SK-N-SH (cell line): ENCODE measurements at regions not wholly inside any gene's neighbourhood (a gene's known extent, or its start where the extent isn't known, plus 50 kb on each side); places are given as distances from the start of the nearest gene placed in this dataset.

Source experiments
- CTCF ChIA-PET: fragments of 300-600, 350-600 bp; formaldehyde crosslinking; extraction: SDS; loops from one replicate; lab custom pipeline; 2021; lab: Yijun Ruan, JAX
- POLR2A ChIA-PET: fragments of 350-600 bp; sonication (Branson Sonifier 250); formaldehyde crosslinking; extraction: SDS; loops from one replicate; lab custom pipeline; 2020; ENCODE audit warnings: antibody characterized with exemption, inconsistent platforms; lab: Yijun Ruan, JAX
- DNase-seq: peaks from one replicate; pipeline ENCODE4 v3.0.0; 2012
- H2AFZ ChIP-seq: fragments of 200-600 bp; sonication (generic); 2 replicates; pipeline ENCODE4 v1.8.1; 2016; ENCODE audit warnings: antibody characterized with exemption, mild to moderate bottlenecking, low read depth
- H3F3A ChIP-seq: fragments of 200-600 bp; sonication (generic); replicated peaks from 2 replicates; pipeline ENCODE3; 2016; ENCODE audit warnings: antibody characterized with exemption, mild to moderate bottlenecking; ENCODE audit not compliant: insufficient read depth
- H3K27ac ChIP-seq, 2 experiments: fragments of 200-500 bp in 1 of 2; fragments of 200-600 bp in 1 of 2; sonication (Bioruptor generic) in 1 of 2; sonication (generic), shearing (Covaris generic) in 1 of 2; 2 replicates each; pipeline versions ENCODE4 v1.5.1 to v1.6.1; 2014 to 2016; ENCODE audit warnings: low read depth in 2 of 2, inconsistent platforms in 1 of 2, low read length in 1 of 2, mild to moderate bottlenecking in 1 of 2, mixed read lengths in 1 of 2
- H3K27me3 ChIP-seq: fragments of 200-600 bp; sonication (generic), shearing (Covaris generic); 2 replicates; pipeline ENCODE4 v1.6.1; 2016; ENCODE audit warnings: mixed run types; ENCODE audit not compliant: insufficient read depth
- H3K36me3 ChIP-seq, 2 experiments: fragments of 200-500 bp in 1 of 2; fragments of 200-600 bp in 1 of 2; sonication (Bioruptor generic) in 1 of 2; sonication (generic) in 1 of 2; replicated peaks in 1 of 2; 2 replicates each; pipeline versions ENCODE3 to v1.5.1; 2014 to 2016; ENCODE audit warnings: low read length in 1 of 2, mild to moderate bottlenecking in 1 of 2; ENCODE audit not compliant: insufficient read depth in 2 of 2, control insufficient read depth in 1 of 2
- H3K4me1 ChIP-seq, 2 experiments: fragments of 200-500 bp in 1 of 2; fragments of 200-600 bp in 1 of 2; sonication (Bioruptor generic) in 1 of 2; sonication (generic), shearing (Covaris generic) in 1 of 2; 2 replicates each; pipeline versions ENCODE4 v1.5.1 to v1.6.1; 2014 to 2016; ENCODE audit warnings: low read depth in 1 of 2, low read length in 1 of 2, mixed run types in 1 of 2; ENCODE audit not compliant: insufficient read depth in 2 of 2, control insufficient read depth in 1 of 2
- H3K4me2 ChIP-seq: fragments of 200-600 bp; sonication (generic), shearing (Covaris generic); 2 replicates; pipeline ENCODE4 v1.6.1; 2017; ENCODE audit warnings: mixed run types
- H3K4me3 ChIP-seq, 2 experiments: fragments of 200-500 bp in 1 of 2; fragments of 200-600 bp in 1 of 2; sonication (Bioruptor generic) in 1 of 2; sonication (generic), shearing (Covaris generic) in 1 of 2; 2 replicates each; pipeline versions ENCODE4 v1.5.1 to v1.8.1; 2014 to 2016; ENCODE audit warnings: low read depth in 2 of 2, inconsistent platforms in 1 of 2, low read length in 1 of 2, mild to moderate bottlenecking in 1 of 2, mixed read lengths in 1 of 2, moderate library complexity in 1 of 2
- H3K79me2 ChIP-seq: fragments of 200-600 bp; sonication (generic); 2 replicates; pipeline ENCODE4 v1.8.1; 2017; ENCODE audit warnings: mild to moderate bottlenecking; ENCODE audit not compliant: insufficient read depth
- H3K9ac ChIP-seq: fragments of 200-600 bp; sonication (generic); 2 replicates; pipeline ENCODE4 v1.6.1; 2017; ENCODE audit warnings: mixed run types
- H3K9me2 ChIP-seq: fragments of 200-600 bp; sonication (generic); 2 replicates; pipeline ENCODE4 v1.6.1; 2017; ENCODE audit warnings: mixed run types
- H3K9me3 ChIP-seq: fragments of 200-600 bp; sonication (generic); 2 replicates; pipeline ENCODE4 v1.6.1; 2017; ENCODE audit warnings: mixed run types, mild to moderate bottlenecking, moderate library complexity
- H4K20me1 ChIP-seq: fragments of 200-600 bp; sonication (generic); 2 replicates; pipeline ENCODE4 v1.6.1; 2017; ENCODE audit warnings: mild to moderate bottlenecking, mixed run types; ENCODE audit not compliant: insufficient read depth
- CHD2 ChIP-seq: fragments of 150-350 bp; IDR thresholded peaks from 2 replicates; pipeline ENCODE4 v1.6.1; 2018; ENCODE audit warnings: low read length; ENCODE audit not compliant: partially characterized antibody
- ELF1 ChIP-seq: IDR thresholded peaks from 2 replicates; pipeline ENCODE4 v1.4.0; 2012
- EP300 ChIP-seq, 2 experiments: IDR thresholded peaks; 2 replicates each; pipeline versions ENCODE4 v1.4.0 to v1.6.1; 2012; ENCODE audit warnings: borderline replicate concordance in 1 of 2, low read depth in 1 of 2, low read length in 1 of 2
- EZH2phosphoT487 ChIP-seq: fragments of 200-600 bp; sonication (generic); IDR thresholded peaks from 2 replicates; pipeline ENCODE4 v1.6.1; 2017; ENCODE audit warnings: low read depth, mixed run types, mild to moderate bottlenecking, antibody characterized with exemption, moderate library complexity, borderline replicate concordance
- FOXM1 ChIP-seq: IDR thresholded peaks from 2 replicates; pipeline ENCODE4 v1.4.0; 2012; ENCODE audit warnings: low read depth, mild to moderate bottlenecking
- GABPA ChIP-seq: IDR thresholded peaks from 2 replicates; pipeline ENCODE4 v1.4.0; 2012; ENCODE audit warnings: low read depth, mild to moderate bottlenecking
- GATA2 ChIP-seq: sonication (generic); formaldehyde crosslinking; IDR thresholded peaks from 2 replicates; pipeline ENCODE4 v1.5.0; 2020; ENCODE audit warnings: mild to moderate bottlenecking, missing genetic modification reagents
- JUND ChIP-seq: IDR thresholded peaks from 2 replicates; pipeline ENCODE4 v1.4.0; 2012
- NFIC ChIP-seq: IDR thresholded peaks from 2 replicates; pipeline ENCODE4 v1.4.0; 2012; ENCODE audit warnings: borderline replicate concordance
- POLR2AphosphoS5 ChIP-seq: IDR thresholded peaks from 2 replicates; pipeline ENCODE4 v1.6.1; 2012; ENCODE audit warnings: low read depth, low read length
- RAD21 ChIP-seq: IDR thresholded peaks from 2 replicates; pipeline ENCODE4 v1.6.1; 2012; ENCODE audit warnings: mild to moderate bottlenecking, low read length
- RCOR1 ChIP-seq: fragments of 150-350 bp; IDR thresholded peaks from 2 replicates; pipeline ENCODE4 v1.6.1; 2017; ENCODE audit warnings: antibody characterized with exemption, low read length
- RFX5 ChIP-seq: IDR thresholded peaks from 2 replicates; pipeline ENCODE4 v1.6.1; 2012; ENCODE audit warnings: mild to moderate bottlenecking, improper control_type of control experiment, low read length
- SIN3A ChIP-seq: IDR thresholded peaks from 2 replicates; pipeline ENCODE4 v1.6.1; 2012; ENCODE audit warnings: low read depth, mild to moderate bottlenecking, low read length, moderate library complexity, borderline replicate concordance
- SMC3 ChIP-seq: IDR thresholded peaks from 2 replicates; pipeline ENCODE4 v1.6.1; 2012; ENCODE audit warnings: low read depth, low read length, improper control_type of control experiment
- TCF12 ChIP-seq: IDR thresholded peaks from 2 replicates; pipeline ENCODE4 v1.4.0; 2012
- TEAD4 ChIP-seq: IDR thresholded peaks from 2 replicates; pipeline ENCODE4 v1.4.0; 2012; ENCODE audit warnings: mild to moderate bottlenecking, borderline replicate concordance; ENCODE audit not compliant: insufficient read depth
- YY1 ChIP-seq: IDR thresholded peaks from 2 replicates; pipeline ENCODE4 v1.4.0; 2012; ENCODE audit warnings: low read depth, mild to moderate bottlenecking
- WGBS: methylation state at CpG from one replicate; pipeline ENCODE4 v1.1.6; 2017; ENCODE audit warnings: low lambda C conversion rate; 5-methylcytosine and 5-hydroxymethylcytosine counted together
- TF ChIP-seq, protein P1 (sequence below): IDR thresholded peaks from 2 replicates; pipeline ENCODE4 v1.4.0; 2012; ENCODE audit warnings: low read depth, borderline replicate concordance
- TF ChIP-seq, protein P2 (sequence below): IDR thresholded peaks from 2 replicates; pipeline ENCODE4 v1.4.0; 2012; ENCODE audit warnings: low read depth
- TF ChIP-seq, protein P3 (sequence below): fragments of 150-350 bp; IDR thresholded peaks from 2 replicates; pipeline ENCODE4 v1.6.1; 2016; ENCODE audit warnings: mild to moderate bottlenecking, low read depth, low read length
- TF ChIP-seq, protein P4 (sequence below): fragments of 150-350 bp; IDR thresholded peaks from 2 replicates; pipeline ENCODE4 v1.6.1; 2017; ENCODE audit warnings: antibody characterized with exemption, low read length, low read depth, borderline replicate concordance
- TF ChIP-seq, protein P5 (sequence below): fragments of 200-600 bp; sonication (generic); IDR thresholded peaks from 2 replicates; pipeline ENCODE4 v1.6.1; 2017; ENCODE audit warnings: antibody characterized with exemption, mild to moderate bottlenecking, moderate library complexity

DNA sequence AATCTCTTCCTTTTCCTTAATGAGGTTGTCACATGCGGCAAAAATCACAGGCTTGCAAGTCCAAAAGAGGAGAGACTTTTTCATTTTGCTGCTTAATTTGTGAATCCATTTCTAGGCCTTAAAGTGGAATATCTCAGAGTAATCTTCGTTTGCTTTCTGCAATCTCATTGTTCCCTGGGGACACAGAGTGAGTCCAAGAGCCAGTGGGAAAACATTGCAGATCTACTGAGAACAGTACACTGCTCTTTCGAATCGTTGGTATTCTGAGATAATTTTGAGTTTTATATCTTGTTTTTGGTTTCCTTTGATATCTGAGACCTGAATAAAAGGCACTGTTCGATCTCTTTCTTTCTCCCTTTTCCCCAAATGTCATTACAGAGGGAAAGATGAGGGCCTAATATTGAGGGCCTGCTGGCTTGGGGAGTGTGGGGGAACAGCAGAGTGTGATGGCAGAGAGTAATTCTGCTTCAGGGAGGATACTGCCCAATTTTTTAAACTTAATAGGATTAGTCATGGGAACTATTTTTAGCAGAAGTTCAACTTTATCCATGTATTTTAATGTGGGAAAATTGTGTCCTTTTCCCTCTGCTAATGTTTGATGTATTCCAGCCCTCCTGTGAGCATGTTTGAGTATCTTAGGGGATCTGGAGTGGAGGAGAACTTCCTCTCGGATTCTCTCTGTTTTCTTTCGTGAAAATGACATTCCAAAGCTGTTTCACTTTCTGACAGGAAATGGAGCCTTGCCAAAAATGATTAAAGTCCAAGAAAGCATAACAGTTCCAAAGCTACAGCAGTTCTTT, 418.2 kb upstream of the ZEB2 start:
- Histone ChIP-seq H3K27ac (peak overlapping the region; percentile 83 to 98), H3K4me1 (peaks cover 20 to 39% of the 10 kb centered on the region in 2 experiments), H3K9ac (peak overlapping the region; percentile 16; the same call in 1 of the 2 replicates), H3K9me2 (no peaks in the 10 kb centered on the region), H3F3A (peaks cover 32% of the 10 kb centered on the region), H3K4me2 (peak overlapping the region; percentile 5; the same call in 1 of the 2 replicates), H3K79me2 (no peaks in the 10 kb centered on the region), H3K4me3 (no peak overlapping the region), H2AFZ (peak overlapping the region; percentile 54; the same call in 1 of the 2 replicates), H3K27me3 (no peaks in the 10 kb centered on the region), H4K20me1 (no peaks in the 10 kb centered on the region), H3K9me3 (no peaks in the 10 kb centered on the region), H3K36me3 (no peaks in the 10 kb centered on the region)
- ChIA-PET CTCF (interaction anchor here (1.4 kb wide), 1 partner anchor 605 kb away, joined by 4 read pairs; a partner anchor contains a TSS), POLR2A (interaction anchor here (0.6 kb wide), 1 partner anchor 765 kb away, joined by 3 read pairs; no protein-coding TSS in a partner anchor)
- 28% methylated on average over 7 of the region's 7 CpGs for WGBS
- DNase-seq = peak; percentile 6
- TF ChIP-seq, protein P1, sequence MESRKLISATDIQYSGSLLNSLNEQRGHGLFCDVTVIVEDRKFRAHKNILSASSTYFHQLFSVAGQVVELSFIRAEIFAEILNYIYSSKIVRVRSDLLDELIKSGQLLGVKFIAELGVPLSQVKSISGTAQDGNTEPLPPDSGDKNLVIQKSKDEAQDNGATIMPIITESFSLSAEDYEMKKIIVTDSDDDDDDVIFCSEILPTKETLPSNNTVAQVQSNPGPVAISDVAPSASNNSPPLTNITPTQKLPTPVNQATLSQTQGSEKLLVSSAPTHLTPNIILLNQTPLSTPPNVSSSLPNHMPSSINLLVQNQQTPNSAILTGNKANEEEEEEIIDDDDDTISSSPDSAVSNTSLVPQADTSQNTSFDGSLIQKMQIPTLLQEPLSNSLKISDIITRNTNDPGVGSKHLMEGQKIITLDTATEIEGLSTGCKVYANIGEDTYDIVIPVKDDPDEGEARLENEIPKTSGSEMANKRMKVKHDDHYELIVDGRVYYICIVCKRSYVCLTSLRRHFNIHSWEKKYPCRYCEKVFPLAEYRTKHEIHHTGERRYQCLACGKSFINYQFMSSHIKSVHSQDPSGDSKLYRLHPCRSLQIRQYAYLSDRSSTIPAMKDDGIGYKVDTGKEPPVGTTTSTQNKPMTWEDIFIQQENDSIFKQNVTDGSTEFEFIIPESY = no peak
- TF ChIP-seq ELF1 (no peak), TCF12 (peak; percentile 97), SMC3 (no peak), YY1 (no peak), FOXM1 (peak; percentile 38; the same call in 1 of the 2 replicates), SIN3A (peak; percentile 61; the same call in 1 of the 2 replicates), EZH2phosphoT487 (no peak), RAD21 (no peak), CHD2 (no peak), NFIC (peak; percentile 89), EP300 (IDR thresholded peaks at IDR 0.05; ENCODE audit: borderline replicate concordance in 1 of 2, low read depth in 1 of 2, low read length in 1 of 2) (peak; percentile 57 to 84), TEAD4 (peak; percentile 80), RCOR1 (no peak), GATA2 (CRISPR knock-in tag) (0 out of 2 replicates have a peak, but pooled peaks have one; percentile 6), POLR2AphosphoS5 (peak; percentile 62; the same call in 1 of the 2 replicates), GABPA (no peak), JUND (peak; percentile 69), RFX5 (no peak)
- TF ChIP-seq, protein P2, sequence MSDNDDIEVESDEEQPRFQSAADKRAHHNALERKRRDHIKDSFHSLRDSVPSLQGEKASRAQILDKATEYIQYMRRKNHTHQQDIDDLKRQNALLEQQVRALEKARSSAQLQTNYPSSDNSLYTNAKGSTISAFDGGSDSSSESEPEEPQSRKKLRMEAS = no peak
- TF ChIP-seq, protein P3, sequence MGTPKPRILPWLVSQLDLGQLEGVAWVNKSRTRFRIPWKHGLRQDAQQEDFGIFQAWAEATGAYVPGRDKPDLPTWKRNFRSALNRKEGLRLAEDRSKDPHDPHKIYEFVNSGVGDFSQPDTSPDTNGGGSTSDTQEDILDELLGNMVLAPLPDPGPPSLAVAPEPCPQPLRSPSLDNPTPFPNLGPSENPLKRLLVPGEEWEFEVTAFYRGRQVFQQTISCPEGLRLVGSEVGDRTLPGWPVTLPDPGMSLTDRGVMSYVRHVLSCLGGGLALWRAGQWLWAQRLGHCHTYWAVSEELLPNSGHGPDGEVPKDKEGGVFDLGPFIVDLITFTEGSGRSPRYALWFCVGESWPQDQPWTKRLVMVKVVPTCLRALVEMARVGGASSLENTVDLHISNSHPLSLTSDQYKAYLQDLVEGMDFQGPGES = no peak
- TF ChIP-seq, protein P4, sequence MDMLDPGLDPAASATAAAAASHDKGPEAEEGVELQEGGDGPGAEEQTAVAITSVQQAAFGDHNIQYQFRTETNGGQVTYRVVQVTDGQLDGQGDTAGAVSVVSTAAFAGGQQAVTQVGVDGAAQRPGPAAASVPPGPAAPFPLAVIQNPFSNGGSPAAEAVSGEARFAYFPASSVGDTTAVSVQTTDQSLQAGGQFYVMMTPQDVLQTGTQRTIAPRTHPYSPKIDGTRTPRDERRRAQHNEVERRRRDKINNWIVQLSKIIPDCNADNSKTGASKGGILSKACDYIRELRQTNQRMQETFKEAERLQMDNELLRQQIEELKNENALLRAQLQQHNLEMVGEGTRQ = no peak
- TF ChIP-seq, protein P5, sequence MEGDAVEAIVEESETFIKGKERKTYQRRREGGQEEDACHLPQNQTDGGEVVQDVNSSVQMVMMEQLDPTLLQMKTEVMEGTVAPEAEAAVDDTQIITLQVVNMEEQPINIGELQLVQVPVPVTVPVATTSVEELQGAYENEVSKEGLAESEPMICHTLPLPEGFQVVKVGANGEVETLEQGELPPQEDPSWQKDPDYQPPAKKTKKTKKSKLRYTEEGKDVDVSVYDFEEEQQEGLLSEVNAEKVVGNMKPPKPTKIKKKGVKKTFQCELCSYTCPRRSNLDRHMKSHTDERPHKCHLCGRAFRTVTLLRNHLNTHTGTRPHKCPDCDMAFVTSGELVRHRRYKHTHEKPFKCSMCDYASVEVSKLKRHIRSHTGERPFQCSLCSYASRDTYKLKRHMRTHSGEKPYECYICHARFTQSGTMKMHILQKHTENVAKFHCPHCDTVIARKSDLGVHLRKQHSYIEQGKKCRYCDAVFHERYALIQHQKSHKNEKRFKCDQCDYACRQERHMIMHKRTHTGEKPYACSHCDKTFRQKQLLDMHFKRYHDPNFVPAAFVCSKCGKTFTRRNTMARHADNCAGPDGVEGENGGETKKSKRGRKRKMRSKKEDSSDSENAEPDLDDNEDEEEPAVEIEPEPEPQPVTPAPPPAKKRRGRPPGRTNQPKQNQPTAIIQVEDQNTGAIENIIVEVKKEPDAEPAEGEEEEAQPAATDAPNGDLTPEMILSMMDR = no peak
